Ovary (tissue), 3 donors: ENCODE measurements at regions not wholly inside any gene's neighbourhood (a gene's known extent, or its start where the extent isn't known, plus 50 kb on each side); places are given as distances from the start of the nearest gene placed in this dataset.
"Not testable (repeated sequence)": the region's sequence is repeated elsewhere in the genome, so short reads cannot be mapped to it uniquely, and the experiment has no call there.

Source experiments
- EP300 ChIP-seq: sonication (generic); formaldehyde crosslinking; IDR thresholded peaks from one replicate; pipeline ENCODE4 v1.6.1; 2017; ENCODE audit warnings: antibody characterized with exemption
- POLR2A ChIP-seq: fragments of 450-650 bp; IDR thresholded peaks from one replicate; pipeline ENCODE4 v1.6.1; 2017; ENCODE audit warnings: antibody characterized with exemption, mild to moderate bottlenecking, moderate library complexity
- TF ChIP-seq, protein P1 (sequence below), 3 donors: fragments of 450-650 bp in 2 of 3; fragments of 200-600 bp in 1 of 3; IDR thresholded peaks; one replicate each; pipeline versions ENCODE4 v1.5.1 to v1.8.0; 2016 to 2022; ENCODE audit warnings: antibody characterized with exemption in 3 of 3, mild to moderate bottlenecking in 1 of 3
- donor health status: DM: no; HTN: no; CAD: no.

GRCh38 chr16:29237495-29237894 is 169.0 kb downstream of the NPIPB11 start:
- TF ChIP-seq, protein P1, sequence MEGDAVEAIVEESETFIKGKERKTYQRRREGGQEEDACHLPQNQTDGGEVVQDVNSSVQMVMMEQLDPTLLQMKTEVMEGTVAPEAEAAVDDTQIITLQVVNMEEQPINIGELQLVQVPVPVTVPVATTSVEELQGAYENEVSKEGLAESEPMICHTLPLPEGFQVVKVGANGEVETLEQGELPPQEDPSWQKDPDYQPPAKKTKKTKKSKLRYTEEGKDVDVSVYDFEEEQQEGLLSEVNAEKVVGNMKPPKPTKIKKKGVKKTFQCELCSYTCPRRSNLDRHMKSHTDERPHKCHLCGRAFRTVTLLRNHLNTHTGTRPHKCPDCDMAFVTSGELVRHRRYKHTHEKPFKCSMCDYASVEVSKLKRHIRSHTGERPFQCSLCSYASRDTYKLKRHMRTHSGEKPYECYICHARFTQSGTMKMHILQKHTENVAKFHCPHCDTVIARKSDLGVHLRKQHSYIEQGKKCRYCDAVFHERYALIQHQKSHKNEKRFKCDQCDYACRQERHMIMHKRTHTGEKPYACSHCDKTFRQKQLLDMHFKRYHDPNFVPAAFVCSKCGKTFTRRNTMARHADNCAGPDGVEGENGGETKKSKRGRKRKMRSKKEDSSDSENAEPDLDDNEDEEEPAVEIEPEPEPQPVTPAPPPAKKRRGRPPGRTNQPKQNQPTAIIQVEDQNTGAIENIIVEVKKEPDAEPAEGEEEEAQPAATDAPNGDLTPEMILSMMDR (IDR thresholded peaks at IDR 0.05), result not testable (repeated sequence)
- not testable (repeated sequence) for TF ChIP-seq POLR2A, EP300
